ENCODE measurements at regions not wholly inside any gene's neighbourhood (a gene's known extent, or its start where the extent isn't known, plus 50 kb on each side); places are given as distances from the start of the nearest gene placed in this dataset.

DNA sequence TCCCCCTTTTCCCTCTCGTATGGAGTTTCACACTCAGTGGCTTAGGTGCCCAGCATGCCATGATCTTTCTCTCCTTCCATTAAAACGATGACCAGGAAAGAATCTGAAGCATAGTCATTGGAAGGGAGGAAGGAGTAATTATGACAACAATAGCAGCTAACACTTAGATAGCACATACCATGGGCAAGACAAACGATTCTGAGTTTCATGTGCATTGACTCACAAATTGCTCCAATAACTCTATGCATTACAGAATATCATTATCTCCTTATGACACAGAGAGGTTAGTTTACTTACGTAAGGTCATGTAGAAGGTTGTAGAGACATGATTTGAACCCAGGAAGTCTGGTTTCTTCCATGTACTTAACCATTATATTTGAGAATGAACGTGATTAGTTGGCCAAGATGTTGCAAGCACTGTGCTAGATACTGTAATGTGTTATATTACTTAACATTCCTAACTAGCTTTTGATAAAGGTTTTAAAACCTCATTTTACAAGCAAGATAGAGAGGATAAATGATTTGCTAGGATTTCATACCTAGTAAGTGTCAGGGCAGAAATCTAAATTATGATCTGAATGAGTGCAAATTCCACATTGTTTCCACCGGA lies 162.4 kb downstream of the CAND1 start:
- TF ChIP-seq JUND (IDR thresholded peaks at IDR 0.05; ENCODE audit: low read depth): no peak
- DNase-seq (ENCODE audit: low read depth in 1 of 2, low spot score in 1 of 2): no peak
- in situ Hi-C loops (cut with HindIII; ENCODE audit: low pct_unique_long_range_greater_than_20kb, low sequenced_read_pairs): no loop called here

DNA sequence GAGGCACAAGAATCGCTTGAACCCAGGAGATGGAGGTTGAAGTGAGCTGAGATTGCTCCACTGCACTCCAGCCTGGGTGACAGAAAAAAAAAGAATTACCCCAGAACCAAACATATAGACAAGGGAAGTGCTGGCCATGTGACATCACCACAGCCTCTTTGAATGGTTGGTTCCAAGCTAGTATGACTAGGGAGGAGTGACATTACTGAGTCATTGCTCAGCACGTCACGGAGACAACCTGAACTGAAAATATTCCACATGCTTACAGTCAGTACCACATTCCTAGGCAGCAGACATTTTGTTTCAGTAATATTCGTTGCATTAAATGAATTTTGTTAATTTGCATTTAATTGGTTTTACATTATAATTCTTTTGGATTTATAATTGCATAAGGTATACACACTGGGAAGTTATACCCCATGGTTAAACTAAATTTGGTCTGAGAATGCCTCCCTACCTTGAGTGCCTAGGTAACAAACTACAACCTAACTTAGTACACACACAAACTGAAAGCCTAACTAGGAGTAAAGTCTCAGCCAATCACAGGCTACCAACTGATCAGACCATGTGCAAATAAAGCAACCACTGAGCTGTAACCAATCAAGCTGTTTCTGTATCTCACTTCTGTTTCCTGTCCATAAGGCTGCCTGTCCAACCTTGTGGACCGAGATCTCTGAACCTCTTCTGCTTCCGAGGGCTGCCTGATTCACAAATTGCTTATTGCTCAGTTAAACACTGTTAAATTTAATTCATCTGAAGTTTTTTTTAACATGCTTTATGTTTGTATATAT lies 164.4 kb downstream of the CAND1 start:
- in situ Hi-C loops (cut with HindIII; ENCODE audit: low pct_unique_long_range_greater_than_20kb, low sequenced_read_pairs): no loop called here
- no peak for DNase-seq (ENCODE audit: low read depth in 1 of 2, low spot score in 1 of 2)
- no peak for TF ChIP-seq JUND (IDR thresholded peaks at IDR 0.05; ENCODE audit: low read depth)

DNA sequence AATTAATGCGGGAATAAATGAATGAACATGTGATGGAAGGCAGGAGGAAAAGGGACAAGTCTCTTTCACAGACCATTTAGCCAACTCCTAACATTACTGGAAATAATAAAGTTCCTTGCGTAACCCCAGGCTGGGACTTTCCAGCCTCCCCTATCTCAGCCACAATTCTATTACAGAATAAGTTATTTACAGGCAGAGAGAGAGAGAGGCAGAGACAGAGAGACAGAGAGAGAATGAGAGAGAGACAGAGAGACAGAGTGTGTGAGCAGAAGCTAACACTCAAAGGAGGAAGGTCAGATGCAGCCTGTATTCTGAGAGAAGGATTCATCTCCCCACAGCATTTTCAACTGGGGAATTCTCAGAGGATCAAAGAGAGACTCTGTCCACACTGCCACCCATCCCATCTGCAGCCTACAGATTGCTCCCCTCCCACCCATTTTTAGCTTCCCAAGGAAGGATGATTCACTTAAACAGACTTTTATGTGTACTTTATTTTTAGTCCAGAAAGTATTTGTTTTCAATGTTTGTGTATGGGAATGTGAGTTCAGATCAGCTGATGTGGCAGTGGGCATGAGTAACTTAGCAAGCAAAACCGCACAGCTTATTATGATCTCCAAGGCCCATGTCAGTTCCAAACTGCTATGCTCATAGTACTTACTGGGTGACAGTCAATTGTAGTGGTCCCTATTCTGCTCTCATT lies 165.7 kb downstream of the CAND1 start:
- in situ Hi-C loops (cut with HindIII; ENCODE audit: low pct_unique_long_range_greater_than_20kb, low sequenced_read_pairs): no loop called here
- no peak for TF ChIP-seq JUND (IDR thresholded peaks at IDR 0.05; ENCODE audit: low read depth)
- no peak for DNase-seq (ENCODE audit: low read depth in 1 of 2, low spot score in 1 of 2)

DNA sequence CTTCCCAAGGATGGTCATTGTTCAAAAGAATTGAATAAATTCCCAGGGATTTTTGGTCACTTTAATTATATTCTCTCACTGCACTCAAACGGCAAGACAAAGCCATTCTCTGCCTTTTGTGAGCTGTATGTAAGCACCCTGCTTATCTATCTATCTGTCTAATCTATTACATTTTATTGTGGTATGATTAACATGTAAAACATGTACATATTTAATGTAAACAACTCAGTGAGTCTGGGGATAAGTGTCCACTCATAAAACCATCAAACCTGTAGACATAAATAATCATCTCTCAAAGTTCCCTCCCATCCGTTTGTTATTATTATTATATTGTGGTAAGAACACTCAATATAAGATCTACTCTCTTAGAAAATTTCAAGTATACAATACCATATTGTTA lies 167.1 kb downstream of the CAND1 start:
- no peak for DNase-seq (ENCODE audit: low read depth in 1 of 2, low spot score in 1 of 2)
- no peak for TF ChIP-seq JUND (IDR thresholded peaks at IDR 0.05; ENCODE audit: low read depth)
- in situ Hi-C loops (cut with HindIII; ENCODE audit: low pct_unique_long_range_greater_than_20kb, low sequenced_read_pairs): no loop called here

DNA sequence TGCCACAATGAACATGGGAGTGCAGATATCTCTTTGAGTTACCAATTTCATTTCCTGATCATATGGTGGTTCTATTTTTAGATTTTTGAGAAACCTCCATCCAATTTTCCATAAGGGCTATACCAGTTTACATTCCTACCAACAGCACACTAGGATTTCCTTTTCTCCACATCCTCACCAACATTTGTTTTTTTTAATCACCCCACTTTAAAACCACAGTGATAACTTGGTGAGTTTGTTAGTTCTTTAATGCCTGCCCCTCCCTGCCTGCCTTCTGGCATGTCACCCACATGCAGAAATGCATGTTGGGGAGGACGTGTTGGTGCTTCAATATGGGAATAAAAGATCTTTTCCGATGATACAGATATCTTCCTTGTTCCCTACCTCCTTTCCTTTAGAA lies 167.9 kb downstream of the CAND1 start:
- in situ Hi-C loops (cut with HindIII; ENCODE audit: low pct_unique_long_range_greater_than_20kb, low sequenced_read_pairs): no loop called here
- no peak for DNase-seq (ENCODE audit: low read depth in 1 of 2, low spot score in 1 of 2)
- TF ChIP-seq JUND (IDR thresholded peaks at IDR 0.05; ENCODE audit: low read depth): no peak

GRCh38 chr12:67439611-67440010 lies 170.5 kb downstream of the CAND1 start:
- in situ Hi-C loops (cut with HindIII; ENCODE audit: low pct_unique_long_range_greater_than_20kb, low sequenced_read_pairs): no loop called here
- DNase-seq (ENCODE audit: low read depth in 1 of 2, low spot score in 1 of 2): no peak
- TF ChIP-seq JUND (IDR thresholded peaks at IDR 0.05; ENCODE audit: low read depth): no peak

- peak; percentile 47 to 85 for DNase-seq (ENCODE audit: low read depth in 1 of 2, low spot score in 1 of 2)
- TF ChIP-seq JUND (IDR thresholded peaks at IDR 0.05; ENCODE audit: low read depth): no peak
- in situ Hi-C loops (cut with HindIII; ENCODE audit: low pct_unique_long_range_greater_than_20kb, low sequenced_read_pairs): no loop called here
Observed at GRCh38 chr12:67441736-67442346, 172.7 kb downstream of the CAND1 start.

DNA sequence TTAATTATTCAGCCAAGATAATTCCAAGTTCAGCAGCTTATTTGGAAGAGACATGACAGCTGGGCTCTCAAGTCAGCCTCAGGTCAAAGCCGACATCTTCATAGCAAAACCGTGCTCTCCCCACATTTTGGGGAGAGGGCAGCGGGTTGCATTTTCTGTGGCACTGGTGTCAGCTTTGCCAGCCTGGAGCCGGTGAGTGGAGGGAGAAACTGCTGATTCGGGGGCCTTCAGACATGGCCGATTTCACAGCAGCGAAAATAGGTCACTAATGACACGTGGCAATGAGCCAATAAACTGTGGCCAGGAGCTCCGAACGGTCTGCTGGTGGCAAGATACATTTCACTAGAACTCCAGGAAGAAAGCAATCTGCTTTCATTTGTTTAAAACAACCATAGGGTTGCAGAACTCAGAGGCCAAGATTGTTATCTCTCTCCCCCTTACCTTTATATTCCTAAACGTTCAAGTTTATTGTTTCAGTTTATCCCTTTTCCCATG lies 173.2 kb downstream of the CAND1 start:
- no peak for TF ChIP-seq JUND (IDR thresholded peaks at IDR 0.05; ENCODE audit: low read depth)
- in situ Hi-C loops (cut with HindIII; ENCODE audit: low pct_unique_long_range_greater_than_20kb, low sequenced_read_pairs): no loop called here
- no peak for DNase-seq (ENCODE audit: low read depth in 1 of 2, low spot score in 1 of 2)

- in situ Hi-C loops (cut with HindIII; ENCODE audit: low pct_unique_long_range_greater_than_20kb, low sequenced_read_pairs): no loop called here
- no peak for DNase-seq (ENCODE audit: low read depth in 1 of 2, low spot score in 1 of 2)
- TF ChIP-seq JUND (IDR thresholded peaks at IDR 0.05; ENCODE audit: low read depth): no peak
Observed at GRCh38 chr12:67442896-67443295, 173.7 kb downstream of the CAND1 start.

- TF ChIP-seq JUND (IDR thresholded peaks at IDR 0.05; ENCODE audit: low read depth): no peak
- no peak for DNase-seq (ENCODE audit: low read depth in 1 of 2, low spot score in 1 of 2)
- in situ Hi-C loops (cut with HindIII; ENCODE audit: low pct_unique_long_range_greater_than_20kb, low sequenced_read_pairs): no loop called here
Observed at GRCh38 chr12:67444542-67444941, 175.4 kb downstream of the CAND1 start.

DNA sequence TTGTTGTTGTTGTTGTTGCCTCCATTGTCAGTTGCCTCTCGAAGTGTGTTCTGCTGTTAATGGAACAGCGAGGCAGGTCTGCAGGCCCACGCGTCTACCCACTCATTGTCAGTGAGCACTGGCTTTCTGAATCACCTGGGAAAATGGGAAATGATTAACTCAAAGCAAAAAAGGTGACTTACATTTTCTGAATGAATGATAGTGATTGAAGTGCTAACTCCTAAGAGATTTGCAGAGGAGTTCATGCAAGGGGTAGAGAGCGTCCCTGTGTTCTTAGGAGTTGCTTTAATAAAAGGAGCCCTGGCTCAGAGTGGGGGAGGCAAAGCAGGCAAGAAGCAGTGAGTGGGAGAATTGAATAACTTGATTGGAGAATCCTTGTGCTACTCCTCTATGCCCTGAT lies 177.6 kb downstream of the CAND1 start:
- DNase-seq (ENCODE audit: low read depth in 1 of 2, low spot score in 1 of 2): no peak
- TF ChIP-seq JUND (IDR thresholded peaks at IDR 0.05; ENCODE audit: low read depth): no peak
- in situ Hi-C loops (cut with HindIII; ENCODE audit: low pct_unique_long_range_greater_than_20kb, low sequenced_read_pairs): no loop called here

- DNase-seq (ENCODE audit: low read depth in 1 of 2, low spot score in 1 of 2): no peak
- no peak for TF ChIP-seq JUND (IDR thresholded peaks at IDR 0.05; ENCODE audit: low read depth)
- in situ Hi-C loops (cut with HindIII; ENCODE audit: low pct_unique_long_range_greater_than_20kb, low sequenced_read_pairs): no loop called here
Observed at GRCh38 chr12:67447180-67447579, 178.0 kb downstream of the CAND1 start.
